Left renal pelvis (tissue), 4 donors: ENCODE measurements at regions not wholly inside any gene's neighbourhood (a gene's known extent, or its start where the extent isn't known, plus 50 kb on each side); places are given as distances from the start of the nearest gene placed in this dataset.

Experiments used
- DNase-seq, 4 donors: peaks; one replicate each; pipeline ENCODE4 v3.0.0-alpha.2; 2013; ENCODE audit warnings: low read depth in 4 of 4, low spot score in 3 of 4

GRCh38 chr2:134108113-134108512 is 145.8 kb upstream of the MGAT5 start:
- no peak for DNase-seq

- DNase-seq, result no peak
Observed at GRCh38 chr2:134109246-134109645, 144.6 kb upstream of the MGAT5 start.

GRCh38 chr2:134109725-134110124 is 144.1 kb upstream of the MGAT5 start:
- no peak for DNase-seq

GRCh38 chr2:134110532-134110931 is 143.3 kb upstream of the MGAT5 start:
- DNase-seq, result no peak

- no peak for DNase-seq
Observed at GRCh38 chr2:134117676-134118075, 136.2 kb upstream of the MGAT5 start.

- peak in 3 of 4 donors; percentile 64 to 79 (median 79) for DNase-seq
Observed at GRCh38 chr2:134118279-134119116, 135.4 kb upstream of the MGAT5 start.

GRCh38 chr2:134119117-134119712 is 134.7 kb upstream of the MGAT5 start:
- DNase-seq, result no peak

- DNase-seq, result peak; percentile 80 to 87 (median 84)
Observed at GRCh38 chr2:134119713-134120405, 134.0 kb upstream of the MGAT5 start.

- DNase-seq, result no peak
Observed at GRCh38 chr2:134120406-134120732, 133.5 kb upstream of the MGAT5 start.

- DNase-seq, result no peak
Observed at GRCh38 chr2:134120733-134121630, 132.9 kb upstream of the MGAT5 start.

GRCh38 chr2:134122610-134123009 is 131.3 kb upstream of the MGAT5 start:
- no peak for DNase-seq

- no peak for DNase-seq
Observed at GRCh38 chr2:134123332-134123731, 130.5 kb upstream of the MGAT5 start.

GRCh38 chr2:134124047-134124753 is 129.7 kb upstream of the MGAT5 start:
- DNase-seq, result no peak

GRCh38 chr2:134127496-134127895 is 126.4 kb upstream of the MGAT5 start:
- no peak for DNase-seq

- no peak for DNase-seq
Observed at GRCh38 chr2:134128746-134129145, 125.1 kb upstream of the MGAT5 start.

- DNase-seq, result no peak
Observed at GRCh38 chr2:134129900-134130537, 123.9 kb upstream of the MGAT5 start.

- no peak for DNase-seq
Observed at GRCh38 chr2:134131681-134132489, 122.0 kb upstream of the MGAT5 start.

GRCh38 chr2:134132490-134132857 is 121.4 kb upstream of the MGAT5 start:
- no peak for DNase-seq
